ES-I3 (cell line): ENCODE measurements at regions not wholly inside any gene's neighbourhood (a gene's known extent, or its start where the extent isn't known, plus 50 kb on each side); places are given as distances from the start of the nearest gene placed in this dataset.
"Not testable (repeated sequence)": the region's sequence is repeated elsewhere in the genome, so short reads cannot be mapped to it uniquely, and the experiment has no call there.

ENCODE experiments used
- H3K36me3 ChIP-seq: 2 replicates; pipeline ENCODE4 v1.6.1; 2013; ENCODE audit warnings: mild to moderate bottlenecking, low read length, control low read depth, moderate library complexity; ENCODE audit not compliant: insufficient read depth
- H3K4me1 ChIP-seq: 2 replicates; pipeline ENCODE4 v1.6.1; 2013; ENCODE audit warnings: mild to moderate bottlenecking, control low read depth, low read length; ENCODE audit not compliant: insufficient read depth
- H3K9ac ChIP-seq: 2 replicates; pipeline ENCODE4 v1.6.1; 2013; ENCODE audit warnings: low read depth, mild to moderate bottlenecking, low read length, moderate library complexity
- H3K9me3 ChIP-seq: 2 replicates; pipeline ENCODE4 v1.6.1; 2013; ENCODE audit warnings: mild to moderate bottlenecking, low read length, moderate library complexity; ENCODE audit not compliant: control insufficient read depth, insufficient read depth

- no peaks in the 10 kb centered on the region for H3K9me3 ChIP-seq
- no peak overlapping the region for H3K9ac ChIP-seq
- no peaks in the 10 kb centered on the region for H3K4me1 ChIP-seq
- no peaks in the 10 kb centered on the region for H3K36me3 ChIP-seq
Measured at GRCh38 chr1:101399222-101399621, 162.4 kb downstream of the S1PR1 start.

- no peaks in the 10 kb centered on the region for H3K4me1 ChIP-seq
- no peaks in the 10 kb centered on the region for H3K9me3 ChIP-seq
- no peaks in the 10 kb centered on the region for H3K36me3 ChIP-seq
- H3K9ac ChIP-seq, result no peak overlapping the region
Measured at GRCh38 chr1:101406271-101406670, 169.5 kb downstream of the S1PR1 start.

- Histone ChIP-seq H3K4me1 (no peaks in the 10 kb centered on the region), H3K9ac (no peak overlapping the region), H3K9me3 (no peaks in the 10 kb centered on the region), H3K36me3 (no peaks in the 10 kb centered on the region)
Measured at GRCh38 chr1:101406681-101407080, 169.9 kb downstream of the S1PR1 start.

- no peaks in the 10 kb centered on the region for H3K36me3 ChIP-seq
Measured at GRCh38 chr1:101407505-101408211, 170.8 kb downstream of the S1PR1 start.

GRCh38 chr1:101408212-101409042, 171.6 kb downstream of the S1PR1 start:
- Histone ChIP-seq H3K36me3 (no peaks in the 10 kb centered on the region), H3K9me3 (no peaks in the 10 kb centered on the region), H3K9ac (no peak overlapping the region), H3K4me1 (no peaks in the 10 kb centered on the region)

More at GRCh38 chr1:101407505-101408211, 170.8 kb downstream of the S1PR1 start:
- Histone ChIP-seq H3K4me1 (no peaks in the 10 kb centered on the region), H3K9me3 (no peaks in the 10 kb centered on the region), H3K9ac (no peak overlapping the region)

GRCh38 chr1:101409102-101409501, 172.3 kb downstream of the S1PR1 start:
- H3K36me3 ChIP-seq, result no peaks in the 10 kb centered on the region
- H3K9me3 ChIP-seq, result no peaks in the 10 kb centered on the region
- no peaks in the 10 kb centered on the region for H3K4me1 ChIP-seq
- H3K9ac ChIP-seq, result no peak overlapping the region

- no peaks in the 10 kb centered on the region for H3K9me3 ChIP-seq
- no peaks in the 10 kb centered on the region for H3K36me3 ChIP-seq
- no peak overlapping the region for H3K9ac ChIP-seq
- no peaks in the 10 kb centered on the region for H3K4me1 ChIP-seq
Measured at GRCh38 chr1:101410048-101410878, 173.4 kb downstream of the S1PR1 start.

GRCh38 chr1:101420406-101420805, 183.6 kb downstream of the S1PR1 start:
- Histone ChIP-seq H3K4me1 (no peaks in the 10 kb centered on the region), H3K9ac (no peak overlapping the region), H3K36me3 (no peaks in the 10 kb centered on the region), H3K9me3 (no peaks in the 10 kb centered on the region)

- not testable (repeated sequence) for H3K36me3 ChIP-seq, H3K9me3 ChIP-seq, H3K9ac ChIP-seq, H3K4me1 ChIP-seq
Measured at GRCh38 chr1:101428083-101428482, 191.3 kb downstream of the S1PR1 start.

GRCh38 chr1:101428562-101428961, 191.7 kb downstream of the S1PR1 start:
- H3K9me3 ChIP-seq, result no peaks in the 10 kb centered on the region
- H3K9ac ChIP-seq, result no peak overlapping the region
- no peaks in the 10 kb centered on the region for H3K4me1 ChIP-seq
- no peaks in the 10 kb centered on the region for H3K36me3 ChIP-seq

- H3K9me3 ChIP-seq, result no peaks in the 10 kb centered on the region
- no peaks in the 10 kb centered on the region for H3K36me3 ChIP-seq
- H3K4me1 ChIP-seq, result no peaks in the 10 kb centered on the region
- H3K9ac ChIP-seq, result no peak overlapping the region
Measured at GRCh38 chr1:101431956-101432510, 195.2 kb downstream of the S1PR1 start.

GRCh38 chr1:101435831-101436511, 199.2 kb downstream of the S1PR1 start:
- Histone ChIP-seq H3K9me3 (no peaks in the 10 kb centered on the region), H3K9ac (no peak overlapping the region), H3K36me3 (no peaks in the 10 kb centered on the region), H3K4me1 (no peaks in the 10 kb centered on the region)

- Histone ChIP-seq H3K4me1 (no peaks in the 10 kb centered on the region), H3K9ac (no peak overlapping the region), H3K9me3 (no peaks in the 10 kb centered on the region), H3K36me3 (no peaks in the 10 kb centered on the region)
Measured at GRCh38 chr1:101437800-101438199, 201.0 kb downstream of the S1PR1 start.

GRCh38 chr1:101438359-101438758, 201.5 kb downstream of the S1PR1 start:
- Histone ChIP-seq H3K36me3 (no peaks in the 10 kb centered on the region), H3K9me3 (no peaks in the 10 kb centered on the region), H3K4me1 (no peaks in the 10 kb centered on the region), H3K9ac (no peak overlapping the region)
